GM12865 (cell line): ENCODE measurements at regions not wholly inside any gene's neighbourhood (a gene's known extent, or its start where the extent isn't known, plus 50 kb on each side); places are given as distances from the start of the nearest gene placed in this dataset.

Experiments used
- DNase-seq: peaks from one replicate; pipeline ENCODE4 v3.0.0; 2010; ENCODE audit warnings: low read depth
- H3K4me3 ChIP-seq: 2 replicates; pipeline ENCODE4 v1.5.1; 2011; ENCODE audit warnings: mild to moderate bottlenecking, low read depth, low read length, control low read depth
- TF ChIP-seq, protein P1 (sequence below): IDR thresholded peaks from 2 replicates; pipeline ENCODE4 v1.5.1; 2011; ENCODE audit warnings: low read length, control low read depth, low read depth, inconsistent platforms; ENCODE audit not compliant: insufficient read depth; ENCODE audit errors: missing control alignments

DNA sequence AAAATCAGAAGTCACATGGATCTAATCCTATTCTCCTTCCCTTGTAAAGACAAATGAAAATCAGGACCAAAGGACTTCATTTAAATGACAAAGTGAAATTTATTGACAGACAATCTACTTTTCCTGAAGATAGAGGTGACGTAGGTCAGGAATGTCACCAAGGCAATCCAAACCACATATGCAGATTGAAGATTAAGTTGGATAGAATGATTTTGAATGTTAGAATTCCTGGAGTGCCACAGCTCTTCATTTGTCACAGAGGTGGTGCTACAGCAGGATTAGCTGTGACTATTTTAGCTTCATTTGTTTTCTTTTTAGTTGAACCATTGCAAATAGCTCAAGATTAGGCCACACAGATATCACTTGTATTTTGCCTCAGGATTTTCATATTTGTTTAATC is 736.0 kb upstream of the ARRDC3 start:
- H3K4me3 ChIP-seq, result no peak overlapping the region
- TF ChIP-seq, protein P1, sequence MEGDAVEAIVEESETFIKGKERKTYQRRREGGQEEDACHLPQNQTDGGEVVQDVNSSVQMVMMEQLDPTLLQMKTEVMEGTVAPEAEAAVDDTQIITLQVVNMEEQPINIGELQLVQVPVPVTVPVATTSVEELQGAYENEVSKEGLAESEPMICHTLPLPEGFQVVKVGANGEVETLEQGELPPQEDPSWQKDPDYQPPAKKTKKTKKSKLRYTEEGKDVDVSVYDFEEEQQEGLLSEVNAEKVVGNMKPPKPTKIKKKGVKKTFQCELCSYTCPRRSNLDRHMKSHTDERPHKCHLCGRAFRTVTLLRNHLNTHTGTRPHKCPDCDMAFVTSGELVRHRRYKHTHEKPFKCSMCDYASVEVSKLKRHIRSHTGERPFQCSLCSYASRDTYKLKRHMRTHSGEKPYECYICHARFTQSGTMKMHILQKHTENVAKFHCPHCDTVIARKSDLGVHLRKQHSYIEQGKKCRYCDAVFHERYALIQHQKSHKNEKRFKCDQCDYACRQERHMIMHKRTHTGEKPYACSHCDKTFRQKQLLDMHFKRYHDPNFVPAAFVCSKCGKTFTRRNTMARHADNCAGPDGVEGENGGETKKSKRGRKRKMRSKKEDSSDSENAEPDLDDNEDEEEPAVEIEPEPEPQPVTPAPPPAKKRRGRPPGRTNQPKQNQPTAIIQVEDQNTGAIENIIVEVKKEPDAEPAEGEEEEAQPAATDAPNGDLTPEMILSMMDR, result no peak
- DNase-seq, result no peak

DNA sequence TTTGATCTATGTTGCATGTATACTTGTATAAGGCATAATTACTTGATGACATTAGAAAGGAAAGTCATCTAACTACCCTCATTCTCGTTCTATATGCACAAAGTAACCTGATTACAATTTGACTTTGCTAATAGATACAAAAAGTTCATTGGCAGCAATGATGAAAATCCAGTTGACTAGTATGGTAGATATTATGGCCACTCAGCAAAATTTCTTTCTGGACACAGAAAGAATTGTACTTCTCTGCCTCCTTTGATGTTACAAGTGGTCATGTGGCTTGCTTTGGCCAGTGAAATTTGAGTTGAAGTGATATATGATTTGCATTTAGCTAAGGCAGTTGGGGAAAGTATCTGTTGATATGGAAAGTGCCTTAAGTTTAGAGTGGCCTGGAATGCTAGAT is 723.7 kb upstream of the ARRDC3 start:
- H3K4me3 ChIP-seq, result no peak overlapping the region
- TF ChIP-seq, protein P1, result no peak
- DNase-seq, result no peak

DNA sequence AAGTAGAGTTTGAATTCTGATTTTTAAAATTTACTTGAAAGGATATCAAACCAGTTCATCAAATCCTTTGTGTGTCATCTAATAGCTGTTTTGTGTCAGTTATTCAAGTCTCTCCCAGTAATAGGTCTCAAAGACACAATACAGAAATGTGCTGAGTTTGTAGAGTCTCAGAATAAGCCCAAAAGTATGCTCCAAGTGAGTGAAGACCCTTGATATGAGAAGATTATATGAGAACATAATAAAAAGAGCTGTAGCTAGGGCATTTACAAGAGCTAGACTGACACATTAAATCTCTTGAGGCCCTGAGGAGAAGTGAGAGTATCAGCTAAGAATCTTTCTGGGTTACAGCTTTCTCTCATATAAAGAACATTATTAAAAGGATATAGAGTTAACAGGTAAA is 721.0 kb upstream of the ARRDC3 start:
- DNase-seq, result no peak
- TF ChIP-seq, protein P1, result no peak
- no peak overlapping the region for H3K4me3 ChIP-seq

DNA sequence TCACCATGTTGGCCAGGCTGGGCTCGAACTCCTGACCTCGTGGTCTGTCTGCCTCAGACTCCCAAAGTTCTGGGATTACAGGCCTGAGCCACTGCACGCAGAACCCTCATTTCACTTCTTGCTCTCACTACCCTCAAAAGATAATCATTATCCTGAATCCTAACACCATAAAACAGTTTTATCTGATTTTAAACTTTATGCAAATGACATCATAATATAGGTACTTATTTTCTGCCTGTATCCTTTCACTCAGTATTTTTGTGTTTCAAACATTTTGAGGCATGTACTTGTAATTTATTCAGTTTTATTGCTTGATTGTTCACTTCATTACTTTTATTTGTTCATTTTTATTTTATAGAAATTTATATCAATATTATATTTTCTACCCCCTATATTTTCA is 719.2 kb upstream of the ARRDC3 start:
- TF ChIP-seq, protein P1, result no peak
- no peak overlapping the region for H3K4me3 ChIP-seq
- DNase-seq, result no peak

DNA sequence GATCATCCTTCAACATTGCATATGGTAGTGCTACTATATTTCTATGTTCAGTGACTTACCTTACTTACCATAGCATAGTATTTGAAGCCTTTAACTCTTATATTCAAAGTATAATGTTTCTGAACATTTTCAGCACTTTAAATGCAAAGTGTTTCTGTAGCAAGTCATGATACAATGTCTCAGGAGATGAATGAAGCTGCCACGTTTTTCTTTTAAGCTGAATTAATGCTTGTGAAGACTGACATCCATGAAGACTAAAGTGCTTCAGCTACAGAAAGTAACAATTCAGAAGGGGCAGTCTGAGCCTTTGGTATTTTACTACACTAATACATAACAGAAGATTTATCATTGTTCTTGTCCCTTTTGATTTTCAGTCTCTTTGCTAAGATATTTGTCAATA is 709.1 kb upstream of the ARRDC3 start:
- H3K4me3 ChIP-seq, result no peak overlapping the region
- TF ChIP-seq, protein P1, result no peak
- DNase-seq, result no peak

DNA sequence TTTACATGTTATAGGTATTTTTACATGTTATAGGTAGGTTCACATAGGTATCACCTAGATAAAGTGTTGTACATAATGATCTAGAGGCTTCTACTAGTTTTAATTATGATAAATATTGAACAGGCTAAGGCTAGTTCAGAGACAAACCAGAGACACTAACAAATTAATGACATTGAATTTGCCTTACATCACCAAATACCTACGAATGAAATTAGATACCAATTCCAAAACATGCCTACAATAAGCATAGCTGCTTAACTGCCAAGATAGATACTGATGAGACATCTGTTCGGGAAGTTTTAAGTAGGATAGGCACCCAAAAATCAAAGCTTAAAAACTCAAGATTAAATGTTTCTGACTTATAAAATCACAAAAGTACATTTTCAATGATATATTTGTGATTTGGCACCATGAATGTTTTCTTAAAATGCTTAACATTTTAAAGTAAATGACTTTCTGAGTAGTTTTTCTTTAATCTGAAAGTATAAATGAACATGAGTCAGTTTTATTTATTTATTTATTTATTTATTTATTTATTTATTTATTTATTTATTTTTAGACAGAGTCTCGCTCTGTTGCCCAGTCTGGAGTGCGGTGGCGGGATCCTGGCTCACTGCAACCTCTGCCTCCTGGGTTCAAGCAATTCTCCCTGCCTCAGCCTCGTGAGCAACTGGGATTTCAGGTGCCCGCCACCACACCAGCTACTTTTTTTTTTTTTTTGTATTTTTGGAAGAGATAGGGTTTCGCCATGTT is 703.1 kb upstream of the ARRDC3 start:
- TF ChIP-seq, protein P1, result no peak
- DNase-seq, result no peak
- H3K4me3 ChIP-seq, result no peak overlapping the region
